Uterus (tissue), 2 donors: ENCODE measurements at regions not wholly inside any gene's neighbourhood (a gene's known extent, or its start where the extent isn't known, plus 50 kb on each side); places are given as distances from the start of the nearest gene placed in this dataset.

Source experiments
- CTCF ChIP-seq, 4 experiments: fragments of 200-600 bp in 2 of 4; fragments of 450-650 bp in 2 of 4; sonication (generic) in 2 of 4; IDR thresholded peaks; one replicate each; pipeline ENCODE4 v1.5.1; 2016 to 2019; ENCODE audit warnings: antibody characterized with exemption in 4 of 4, mild to moderate bottlenecking in 2 of 4, moderate library complexity in 1 of 4
- POLR2A ChIP-seq, 2 donors: fragments of 450-650 bp; IDR thresholded peaks; one replicate each; pipeline ENCODE4 v1.6.1; 2016; ENCODE audit warnings: antibody characterized with exemption in 2 of 2, mild to moderate bottlenecking in 1 of 2, moderate library complexity in 1 of 2

DNA sequence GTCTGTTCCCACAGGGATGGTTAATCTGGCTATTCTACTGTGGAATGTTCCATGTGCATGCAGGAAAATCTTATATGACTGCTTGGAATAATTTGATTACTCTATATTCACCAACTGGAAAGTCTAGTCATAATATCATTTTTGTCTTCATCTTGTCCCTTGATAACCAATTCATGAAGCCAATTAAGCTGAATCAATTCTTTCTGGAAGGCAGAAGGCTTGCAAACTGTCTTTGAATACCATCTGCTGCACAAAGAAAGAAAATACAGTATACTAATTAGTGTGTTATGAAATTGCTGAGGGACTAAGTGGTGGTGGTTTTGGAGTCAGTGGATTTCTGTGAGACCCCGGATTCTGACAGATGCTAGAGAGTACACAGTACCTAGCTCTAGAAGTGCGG lies 546.5 kb upstream of the MIS18BP1 start:
- TF ChIP-seq CTCF (IDR thresholded peaks at IDR 0.05) (no peak), POLR2A (IDR thresholded peaks at IDR 0.05) (no peak)
